ENCODE measurements at regions not wholly inside any gene's neighbourhood (a gene's known extent, or its start where the extent isn't known, plus 50 kb on each side); places are given as distances from the start of the nearest gene placed in this dataset.

GRCh38 chr11:69390561-69390960 lies 90.9 kb upstream of the LINC01488 start:
- no peak for ATAC-seq (replicated peaks)
- Mint-ChIP-seq H3K4me1 (no peaks in the 10 kb centered on the region), H3K36me3 (peaks cover 8 to 10% of the 10 kb centered on the region in 2 donors), H3K4me3 (no peak overlapping the region), H3K27ac (no peak overlapping the region), H3K27me3 (peaks cover 5 to 9% of the 10 kb centered on the region in 2 donors), H3K9me3 (peaks cover 17 to 23% of the 10 kb centered on the region in 2 donors)
- no peak for DNase-seq

- ATAC-seq (replicated peaks) (no peak), DNase-seq (no peak)
- H3K4me3 Mint-ChIP-seq = no peak overlapping the region
- peaks cover 8 to 10% of the 10 kb centered on the region in 2 donors for H3K36me3 Mint-ChIP-seq
- no peak overlapping the region for H3K27ac Mint-ChIP-seq
- H3K4me1 Mint-ChIP-seq = no peaks in the 10 kb centered on the region
- H3K27me3 Mint-ChIP-seq = peaks cover 5 to 9% of the 10 kb centered on the region in 2 donors
- H3K9me3 Mint-ChIP-seq = peaks cover 17 to 23% of the 10 kb centered on the region in 2 donors
Observed at GRCh38 chr11:69391192-69392103, 90.0 kb upstream of the LINC01488 start.

- peaks cover 5 to 9% of the 10 kb centered on the region in 2 donors for H3K27me3 Mint-ChIP-seq
- H3K27ac Mint-ChIP-seq = no peak overlapping the region
- H3K4me3 Mint-ChIP-seq = no peak overlapping the region
- H3K36me3 Mint-ChIP-seq = peaks cover 6 to 10% of the 10 kb centered on the region in 2 donors
- peaks cover 12 to 18% of the 10 kb centered on the region in 2 donors for H3K9me3 Mint-ChIP-seq
- DNase-seq (no peak), ATAC-seq (replicated peaks) (no peak)
- no peaks in the 10 kb centered on the region for H3K4me1 Mint-ChIP-seq
Observed at GRCh38 chr11:69392104-69392653, 89.3 kb upstream of the LINC01488 start.

GRCh38 chr11:69393178-69393832 lies 88.2 kb upstream of the LINC01488 start:
- Mint-ChIP-seq H3K4me3 (no peak overlapping the region), H3K9me3 (peaks cover 5 to 7% of the 10 kb centered on the region in 2 donors), H3K4me1 (no peaks in the 10 kb centered on the region), H3K36me3 (peaks cover under 1 to 1% of the 10 kb centered on the region in 2 donors), H3K27ac (no peak overlapping the region), H3K27me3 (peaks cover 5 to 9% of the 10 kb centered on the region in 2 donors)
- ATAC-seq (replicated peaks) (no peak), DNase-seq (no peak)

- Mint-ChIP-seq H3K27me3 (peaks cover 5 to 9% of the 10 kb centered on the region in 2 donors), H3K36me3 (no peaks in the 10 kb centered on the region), H3K4me1 (peaks cover 0 to 5% of the 10 kb centered on the region in 2 donors), H3K4me3 (no peak overlapping the region), H3K27ac (no peak overlapping the region), H3K9me3 (peaks cover 0 to 2% of the 10 kb centered on the region in 2 donors)
- ATAC-seq (replicated peaks) = no peak
- DNase-seq = no peak
Observed at GRCh38 chr11:69393865-69394233, 87.6 kb upstream of the LINC01488 start.

GRCh38 chr11:69394234-69394868 lies 87.1 kb upstream of the LINC01488 start:
- no peaks in the 10 kb centered on the region for H3K36me3 Mint-ChIP-seq
- ATAC-seq (replicated peaks) (no peak), DNase-seq (no peak)
- H3K4me1 Mint-ChIP-seq = peaks cover 0 to 5% of the 10 kb centered on the region in 2 donors
- peak overlapping the region; percentile 81 for H3K27ac Mint-ChIP-seq
- peaks cover 5 to 9% of the 10 kb centered on the region in 2 donors for H3K27me3 Mint-ChIP-seq
- no peak overlapping the region for H3K4me3 Mint-ChIP-seq
- no peaks in the 10 kb centered on the region for H3K9me3 Mint-ChIP-seq

GRCh38 chr11:69394869-69395246 lies 86.6 kb upstream of the LINC01488 start:
- Mint-ChIP-seq H3K27me3 (peaks cover 5 to 9% of the 10 kb centered on the region in 2 donors), H3K36me3 (no peaks in the 10 kb centered on the region), H3K9me3 (peaks cover 4% of the 10 kb centered on the region in 2 donors), H3K4me3 (no peak overlapping the region), H3K27ac (peak overlapping the region; percentile 70), H3K4me1 (peaks cover 0 to 5% of the 10 kb centered on the region in 2 donors)
- DNase-seq (no peak), ATAC-seq (replicated peaks) (no peak)

GRCh38 chr11:69395287-69395686 lies 86.2 kb upstream of the LINC01488 start:
- H3K4me1 Mint-ChIP-seq = peaks cover 0 to 5% of the 10 kb centered on the region in 2 donors
- H3K9me3 Mint-ChIP-seq = peaks cover 5% of the 10 kb centered on the region in 2 donors
- no peak overlapping the region for H3K4me3 Mint-ChIP-seq
- no peak for ATAC-seq (replicated peaks)
- H3K27ac Mint-ChIP-seq = no peak overlapping the region
- no peak for DNase-seq
- peaks cover 5 to 9% of the 10 kb centered on the region in 2 donors for H3K27me3 Mint-ChIP-seq
- no peaks in the 10 kb centered on the region for H3K36me3 Mint-ChIP-seq

GRCh38 chr11:69396051-69396947 lies 85.2 kb upstream of the LINC01488 start:
- Mint-ChIP-seq H3K4me1 (peaks cover 5 to 10% of the 10 kb centered on the region in 2 donors), H3K9me3 (peaks cover 5% of the 10 kb centered on the region in 2 donors), H3K4me3 (no peak overlapping the region), H3K27me3 (peaks cover 0 to under 1% of the 10 kb centered on the region in 2 donors), H3K27ac (no peak overlapping the region), H3K36me3 (no peaks in the 10 kb centered on the region)
- ATAC-seq (replicated peaks) (no peak), DNase-seq (no peak)

GRCh38 chr11:69396948-69397307 lies 84.5 kb upstream of the LINC01488 start:
- Mint-ChIP-seq H3K9me3 (peaks cover 5% of the 10 kb centered on the region in 2 donors), H3K27me3 (no peaks in the 10 kb centered on the region), H3K4me3 (no peak overlapping the region), H3K4me1 (peaks cover 11 to 16% of the 10 kb centered on the region in 2 donors), H3K27ac (no peak overlapping the region), H3K36me3 (no peaks in the 10 kb centered on the region)
- no peak for ATAC-seq (replicated peaks)
- no peak for DNase-seq

- Mint-ChIP-seq H3K4me1 (peaks cover 17 to 23% of the 10 kb centered on the region in 2 donors), H3K4me3 (no peak overlapping the region), H3K9me3 (peaks cover 9 to 10% of the 10 kb centered on the region in 2 donors), H3K27ac (no peak overlapping the region), H3K27me3 (no peaks in the 10 kb centered on the region), H3K36me3 (no peaks in the 10 kb centered on the region)
- DNase-seq (no peak), ATAC-seq (replicated peaks) (no peak)
Observed at GRCh38 chr11:69397732-69398131, 83.7 kb upstream of the LINC01488 start.

- Mint-ChIP-seq H3K27ac (no peak overlapping the region), H3K4me1 (peaks cover 17 to 23% of the 10 kb centered on the region in 2 donors)
Observed at GRCh38 chr11:69398529-69399492, 82.7 kb upstream of the LINC01488 start.

More at GRCh38 chr11:69398529-69399492, 82.7 kb upstream of the LINC01488 start:
- Mint-ChIP-seq H3K36me3 (peaks cover 5 to 6% of the 10 kb centered on the region in 2 donors), H3K4me3 (no peak overlapping the region), H3K27me3 (no peaks in the 10 kb centered on the region), H3K9me3 (peaks cover 16% of the 10 kb centered on the region in 2 donors)
- DNase-seq (no peak), ATAC-seq (replicated peaks) (no peak)
